Stimulated activated memory B cell treated with anti-CD40 and anti-IgM and Interleukin-4, amounts not matched to agents 10 μg/mL and 1 μg/mL and 100 μg/mL, for 72 hours (primary cell): ENCODE measurements at regions not wholly inside any gene's neighbourhood (a gene's known extent, or its start where the extent isn't known, plus 50 kb on each side); places are given as distances from the start of the nearest gene placed in this dataset.
"Not testable (repeated sequence)": the region's sequence is repeated elsewhere in the genome, so short reads cannot be mapped to it uniquely, and the experiment has no call there.

Experiments
- ATAC-seq: fragments of 150-1000 bp; cut with Tn5 transposase; 2 replicates; pipeline ENCODE4 v1.10.0; 2021
- H3K27ac Mint-ChIP-seq: one replicate; pipeline ENCODE4 v1.8.0; 2022; ENCODE audit warnings: mild to moderate bottlenecking, mixed read lengths
- H3K27me3 Mint-ChIP-seq: one replicate; pipeline ENCODE4 v1.8.0; 2022; ENCODE audit warnings: mixed read lengths
- H3K36me3 Mint-ChIP-seq: one replicate; pipeline ENCODE4 v1.8.0; 2022; ENCODE audit warnings: mixed read lengths
- H3K4me1 Mint-ChIP-seq: one replicate; pipeline ENCODE4 v1.8.0; 2022; ENCODE audit warnings: mixed read lengths
- H3K4me3 Mint-ChIP-seq: one replicate; pipeline ENCODE4 v1.8.0; 2022; ENCODE audit warnings: mild to moderate bottlenecking, moderate library complexity, mixed read lengths
- H3K9me3 Mint-ChIP-seq: one replicate; pipeline ENCODE4 v1.8.0; 2022; ENCODE audit warnings: mixed read lengths

GRCh38 chr6:112877134-112878100, 530.3 kb downstream of the RFPL4B start:
- no peak overlapping the region for H3K4me3 Mint-ChIP-seq
- H3K4me1 Mint-ChIP-seq: no peaks in the 10 kb centered on the region
- no peaks in the 10 kb centered on the region for H3K9me3 Mint-ChIP-seq
- H3K36me3 Mint-ChIP-seq: no peaks in the 10 kb centered on the region
- H3K27ac Mint-ChIP-seq: no peak overlapping the region
- H3K27me3 Mint-ChIP-seq: peaks cover 9% of the 10 kb centered on the region
- ATAC-seq: no peak

GRCh38 chr6:112879920-112880413, 532.8 kb downstream of the RFPL4B start:
- H3K4me3 Mint-ChIP-seq: no peak overlapping the region
- peak; percentile 28 for ATAC-seq
- H3K27ac Mint-ChIP-seq: no peak overlapping the region
- no peaks in the 10 kb centered on the region for H3K4me1 Mint-ChIP-seq
- no peaks in the 10 kb centered on the region for H3K36me3 Mint-ChIP-seq
- no peaks in the 10 kb centered on the region for H3K9me3 Mint-ChIP-seq
- H3K27me3 Mint-ChIP-seq: peaks cover 9% of the 10 kb centered on the region

DNA sequence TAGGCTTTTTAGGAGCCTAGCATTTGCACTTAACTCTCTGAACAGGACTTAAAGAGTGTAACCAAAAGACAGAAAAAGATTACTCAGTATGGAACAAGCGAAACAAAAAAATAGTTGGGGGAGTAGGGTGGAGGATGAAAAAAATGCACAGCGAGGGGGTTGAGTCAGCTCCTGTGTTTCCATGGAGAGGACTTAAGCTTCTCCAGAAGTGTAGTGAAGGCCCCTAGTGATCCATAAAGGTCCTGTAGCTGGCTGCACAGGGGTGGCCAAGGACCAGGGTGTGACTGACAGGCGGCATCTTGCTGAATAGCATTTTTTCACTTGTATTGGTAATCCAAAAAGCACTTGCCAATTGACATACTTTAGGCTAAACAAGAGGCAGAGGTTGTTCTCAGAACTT, 533.9 kb downstream of the RFPL4B start:
- no peak overlapping the region for H3K4me3 Mint-ChIP-seq
- H3K27me3 Mint-ChIP-seq: peaks cover 9% of the 10 kb centered on the region
- no peaks in the 10 kb centered on the region for H3K36me3 Mint-ChIP-seq

GRCh38 chr6:112881828-112882780, 535.0 kb downstream of the RFPL4B start:
- no peak overlapping the region for H3K27ac Mint-ChIP-seq
- H3K4me1 Mint-ChIP-seq: no peaks in the 10 kb centered on the region
- H3K36me3 Mint-ChIP-seq: no peaks in the 10 kb centered on the region
- no peak overlapping the region for H3K4me3 Mint-ChIP-seq
- no peak for ATAC-seq
- H3K27me3 Mint-ChIP-seq: peaks cover 9% of the 10 kb centered on the region
- no peaks in the 10 kb centered on the region for H3K9me3 Mint-ChIP-seq

More for the DNA sequence above, 533.9 kb downstream of the RFPL4B start:
- ATAC-seq: no peak
- Mint-ChIP-seq H3K9me3 (no peaks in the 10 kb centered on the region), H3K27ac (no peak overlapping the region), H3K4me1 (no peaks in the 10 kb centered on the region)

DNA sequence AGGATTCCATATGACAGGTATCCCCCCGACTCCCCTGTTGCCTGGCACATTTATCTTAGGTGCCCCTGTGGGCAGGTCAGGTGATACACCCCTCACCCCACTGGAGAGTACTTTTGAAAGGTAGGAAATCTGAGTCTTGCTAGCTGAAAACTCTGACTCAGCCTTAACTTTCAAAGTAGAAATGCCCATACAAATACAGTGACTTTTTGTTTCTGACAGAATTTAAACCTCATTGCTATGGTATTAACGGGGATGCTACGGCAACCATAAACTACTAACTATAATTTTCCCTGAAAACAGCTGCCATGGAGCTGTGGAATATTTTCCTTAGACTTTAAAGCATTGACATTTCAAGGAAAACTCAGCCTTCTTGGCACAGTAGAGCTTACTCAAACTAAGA, 536.0 kb downstream of the RFPL4B start:
- H3K4me3 Mint-ChIP-seq: no peak overlapping the region
- no peak for ATAC-seq
- no peaks in the 10 kb centered on the region for H3K36me3 Mint-ChIP-seq
- peaks cover 9% of the 10 kb centered on the region for H3K27me3 Mint-ChIP-seq
- no peaks in the 10 kb centered on the region for H3K4me1 Mint-ChIP-seq
- no peak overlapping the region for H3K27ac Mint-ChIP-seq
- H3K9me3 Mint-ChIP-seq: no peaks in the 10 kb centered on the region

- no peaks in the 10 kb centered on the region for H3K4me1 Mint-ChIP-seq
- H3K27me3 Mint-ChIP-seq: no peaks in the 10 kb centered on the region
- no peak for ATAC-seq
- no peak overlapping the region for H3K4me3 Mint-ChIP-seq
- H3K9me3 Mint-ChIP-seq: no peaks in the 10 kb centered on the region
- no peak overlapping the region for H3K27ac Mint-ChIP-seq
- H3K36me3 Mint-ChIP-seq: no peaks in the 10 kb centered on the region
Observed at GRCh38 chr6:112886415-112886814, 539.3 kb downstream of the RFPL4B start.

DNA sequence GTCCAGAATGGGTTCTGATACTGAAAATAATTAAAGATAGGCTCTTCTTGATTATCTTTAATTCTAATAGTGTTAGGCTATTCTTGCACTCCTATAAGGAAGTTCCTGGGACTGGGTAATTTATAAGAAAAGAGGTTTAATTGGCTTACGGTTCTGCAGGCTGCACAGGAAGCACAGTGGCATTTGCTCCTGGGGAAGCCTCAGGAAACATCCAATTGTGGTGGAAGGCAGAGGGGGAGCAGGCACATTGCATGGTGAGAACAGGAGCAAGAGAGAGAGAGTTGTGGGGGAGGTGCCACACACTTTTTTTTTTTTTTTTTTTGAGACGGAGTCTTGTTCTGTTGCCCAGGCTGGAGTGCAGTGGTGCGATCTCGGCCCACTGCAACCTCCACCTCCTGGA, 540.3 kb downstream of the RFPL4B start:
- H3K36me3 Mint-ChIP-seq, H3K4me1 Mint-ChIP-seq, H3K4me3 Mint-ChIP-seq, ATAC-seq, H3K9me3 Mint-ChIP-seq, H3K27me3 Mint-ChIP-seq, H3K27ac Mint-ChIP-seq: not testable (repeated sequence)

- Mint-ChIP-seq H3K27me3 (peaks cover 42% of the 10 kb centered on the region), H3K4me3 (no peak overlapping the region), H3K36me3 (no peaks in the 10 kb centered on the region), H3K9me3 (peaks cover 5% of the 10 kb centered on the region), H3K27ac (no peak overlapping the region), H3K4me1 (no peaks in the 10 kb centered on the region)
- ATAC-seq: no peak
Observed at GRCh38 chr6:112899541-112899940, 552.4 kb downstream of the RFPL4B start.

GRCh38 chr6:112903361-112903760, 556.2 kb downstream of the RFPL4B start:
- no peaks in the 10 kb centered on the region for H3K36me3 Mint-ChIP-seq
- no peaks in the 10 kb centered on the region for H3K4me1 Mint-ChIP-seq
- peaks cover 5% of the 10 kb centered on the region for H3K9me3 Mint-ChIP-seq
- peaks cover 42% of the 10 kb centered on the region for H3K27me3 Mint-ChIP-seq
- no peak overlapping the region for H3K27ac Mint-ChIP-seq
- ATAC-seq: no peak
- H3K4me3 Mint-ChIP-seq: no peak overlapping the region

- peaks cover 5% of the 10 kb centered on the region for H3K9me3 Mint-ChIP-seq
- no peaks in the 10 kb centered on the region for H3K36me3 Mint-ChIP-seq
- H3K27ac Mint-ChIP-seq: no peak overlapping the region
- peaks cover 22% of the 10 kb centered on the region for H3K27me3 Mint-ChIP-seq
- H3K4me1 Mint-ChIP-seq: no peaks in the 10 kb centered on the region
- ATAC-seq: no peak
- no peak overlapping the region for H3K4me3 Mint-ChIP-seq
Observed at GRCh38 chr6:112906726-112907125, 559.6 kb downstream of the RFPL4B start.

- H3K27me3 Mint-ChIP-seq: no peaks in the 10 kb centered on the region
- no peak overlapping the region for H3K27ac Mint-ChIP-seq
- no peak overlapping the region for H3K4me3 Mint-ChIP-seq
- H3K36me3 Mint-ChIP-seq: no peaks in the 10 kb centered on the region
- H3K9me3 Mint-ChIP-seq: no peaks in the 10 kb centered on the region
- ATAC-seq: no peak
- no peaks in the 10 kb centered on the region for H3K4me1 Mint-ChIP-seq
Observed at GRCh38 chr6:112909781-112910180, 562.7 kb downstream of the RFPL4B start.

DNA sequence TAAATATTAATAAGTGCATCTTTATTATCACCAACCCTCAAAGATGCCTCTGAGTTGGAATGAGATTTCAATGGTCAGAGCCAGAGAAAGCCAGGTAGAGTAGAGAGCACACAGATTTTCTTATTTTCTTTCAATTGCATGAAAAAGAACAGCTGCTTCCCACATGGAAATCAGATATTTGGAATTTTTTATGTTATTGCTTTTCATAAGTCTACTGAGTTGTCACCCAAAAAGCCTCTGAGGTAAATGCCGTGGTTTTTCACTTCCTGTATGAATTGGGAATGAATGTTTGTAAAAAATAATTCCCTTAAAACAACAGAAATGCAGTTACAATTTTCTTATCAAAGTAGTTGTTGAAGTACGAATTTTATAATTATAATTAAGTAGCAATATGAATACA, 563.1 kb downstream of the RFPL4B start:
- H3K9me3 Mint-ChIP-seq: no peaks in the 10 kb centered on the region
- no peak for ATAC-seq
- H3K36me3 Mint-ChIP-seq: no peaks in the 10 kb centered on the region
- no peak overlapping the region for H3K27ac Mint-ChIP-seq
- no peak overlapping the region for H3K4me3 Mint-ChIP-seq
- H3K4me1 Mint-ChIP-seq: no peaks in the 10 kb centered on the region
- no peaks in the 10 kb centered on the region for H3K27me3 Mint-ChIP-seq

DNA sequence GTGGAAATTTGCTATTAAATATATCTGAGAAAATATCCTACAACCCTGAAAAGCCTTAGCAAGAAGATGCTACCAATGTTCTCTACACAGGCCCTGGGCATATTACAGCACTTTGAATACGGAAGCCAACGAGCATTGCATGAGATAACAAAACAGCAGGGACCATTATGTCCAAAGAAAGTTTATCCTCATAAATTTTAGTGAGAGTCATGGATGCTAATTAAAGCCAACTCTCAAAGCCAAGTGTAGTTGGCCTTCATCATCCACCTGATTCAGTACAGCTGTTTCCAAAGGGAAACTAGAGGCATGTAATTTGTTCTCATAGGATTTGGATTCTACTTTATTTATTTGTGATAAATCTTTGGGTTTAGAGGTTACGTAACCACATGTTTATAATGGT, 564.8 kb downstream of the RFPL4B start:
- H3K36me3 Mint-ChIP-seq: no peaks in the 10 kb centered on the region
- no peak overlapping the region for H3K4me3 Mint-ChIP-seq
- H3K4me1 Mint-ChIP-seq: no peaks in the 10 kb centered on the region
- H3K9me3 Mint-ChIP-seq: no peaks in the 10 kb centered on the region
- H3K27me3 Mint-ChIP-seq: no peaks in the 10 kb centered on the region
- H3K27ac Mint-ChIP-seq: no peak overlapping the region
- ATAC-seq: no peak

- Mint-ChIP-seq H3K36me3 (no peaks in the 10 kb centered on the region), H3K27me3 (no peaks in the 10 kb centered on the region), H3K9me3 (no peaks in the 10 kb centered on the region), H3K4me3 (no peak overlapping the region), H3K4me1 (no peaks in the 10 kb centered on the region), H3K27ac (no peak overlapping the region)
- ATAC-seq: no peak
Observed at GRCh38 chr6:112912416-112913101, 565.4 kb downstream of the RFPL4B start.

DNA sequence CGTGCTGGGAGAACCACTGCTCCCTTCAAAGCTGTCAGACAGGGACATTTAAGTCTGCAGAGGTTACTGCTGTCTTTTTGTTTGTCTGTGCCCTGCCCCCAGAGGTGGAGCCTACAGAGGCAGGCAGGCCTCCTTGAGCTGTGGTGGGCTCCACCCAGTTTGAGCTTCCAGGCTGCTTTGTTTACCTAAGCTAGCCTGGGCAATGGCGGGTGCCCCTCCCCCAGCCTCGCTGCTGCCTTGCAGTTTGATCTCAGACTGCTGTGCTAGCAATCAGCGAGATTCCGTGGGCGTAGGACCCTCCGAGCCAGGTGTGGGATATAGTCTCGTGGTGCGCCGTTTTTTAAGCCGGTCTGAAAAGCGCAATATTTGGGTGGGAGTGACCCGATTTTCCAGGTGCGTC, 572.6 kb downstream of the RFPL4B start:
- not testable (repeated sequence) for H3K9me3 Mint-ChIP-seq, H3K4me1 Mint-ChIP-seq, H3K27me3 Mint-ChIP-seq, ATAC-seq, H3K36me3 Mint-ChIP-seq, H3K27ac Mint-ChIP-seq, H3K4me3 Mint-ChIP-seq
